CD14-positive monocyte (primary cell): ENCODE measurements at regions not wholly inside any gene's neighbourhood (a gene's known extent, or its start where the extent isn't known, plus 50 kb on each side); places are given as distances from the start of the nearest gene placed in this dataset.

Experiments used
- DNase-seq, 3 donors: peaks; one replicate each; pipeline ENCODE4 v3.0.0-alpha.2; 2011 to 2022
- H2AFZ ChIP-seq: 2 replicates; pipeline ENCODE4 v1.6.0; 2012; ENCODE audit warnings: mild to moderate bottlenecking, low read depth, low read length, inconsistent platforms; ENCODE audit not compliant: insufficient read depth, poor library complexity, severe bottlenecking
- H3K27ac ChIP-seq, 2 donors: 1 replicate in 1 of 2; 2 replicates in 1 of 2; pipeline ENCODE4 v1.5.1; 2012 to 2013; ENCODE audit warnings: low read length in 2 of 2, control low read depth in 1 of 2, inconsistent platforms in 1 of 2, low read depth in 1 of 2, mild to moderate bottlenecking in 1 of 2
- H3K27me3 ChIP-seq, 2 donors: one replicate each; pipeline versions ENCODE4 v1.6.0 to v1.6.1; 2011 to 2013; ENCODE audit warnings: low read length in 2 of 2; ENCODE audit not compliant: control insufficient read depth in 2 of 2, insufficient read depth in 2 of 2
- H3K36me3 ChIP-seq, 2 donors: replicated peaks in 1 of 2; 1 replicate in 1 of 2; 2 replicates in 1 of 2; pipeline versions ENCODE4 v1.5.1 to v1.6.1; 2012 to 2013; ENCODE audit warnings: low read length in 2 of 2, control low read depth in 1 of 2, inconsistent platforms in 1 of 2, mild to moderate bottlenecking in 1 of 2; ENCODE audit not compliant: insufficient read depth in 2 of 2, control insufficient read depth in 1 of 2
- H3K4me1 ChIP-seq, 2 donors: 1 replicate in 1 of 2; 2 replicates in 1 of 2; pipeline versions ENCODE4 v1.5.1 to v1.6.1; 2012 to 2013; ENCODE audit warnings: low read length in 2 of 2, control low read depth in 1 of 2, inconsistent platforms in 1 of 2, mild to moderate bottlenecking in 1 of 2, moderate library complexity in 1 of 2; ENCODE audit not compliant: insufficient read depth in 2 of 2, control insufficient read depth in 1 of 2
- H3K4me2 ChIP-seq: replicated peaks from 2 replicates; pipeline ENCODE3; 2012; ENCODE audit warnings: low read length, moderate library complexity, mild to moderate bottlenecking; ENCODE audit not compliant: poor library complexity, severe bottlenecking; ENCODE audit errors: extremely low read depth
- H3K4me3 ChIP-seq, 3 experiments: fragments of 200-600 bp in 1 of 3; sonication (generic) in 1 of 3; replicated peaks in 1 of 3; 1 replicate in 2 of 3; 2 replicates in 1 of 3; pipeline ENCODE4 v1.5.1; 2011 to 2013; ENCODE audit warnings: low read length in 3 of 3, mild to moderate bottlenecking in 3 of 3, control low read depth in 2 of 3, low read depth in 2 of 3, inconsistent platforms in 1 of 3, moderate library complexity in 1 of 3
- H3K79me2 ChIP-seq: 2 replicates; pipeline ENCODE4 v1.6.0; 2012; ENCODE audit warnings: mild to moderate bottlenecking, control low read depth, inconsistent platforms, low read length, moderate library complexity; ENCODE audit not compliant: insufficient read depth
- H3K9ac ChIP-seq: 2 replicates; pipeline ENCODE4 v1.6.0; 2017; ENCODE audit warnings: low read length, mild to moderate bottlenecking; ENCODE audit not compliant: insufficient read depth, poor library complexity, severe bottlenecking
- H3K9me3 ChIP-seq, 2 donors: replicated peaks in 1 of 2; 1 replicate in 1 of 2; 2 replicates in 1 of 2; pipeline versions ENCODE4 v1.5.1 to v1.6.1; 2012 to 2013; ENCODE audit warnings: low read length in 2 of 2, control low read depth in 1 of 2; ENCODE audit not compliant: control insufficient read depth in 1 of 2, insufficient read depth in 1 of 2
- H4K20me1 ChIP-seq: 2 replicates; pipeline ENCODE4 v1.6.0; 2012; ENCODE audit warnings: mild to moderate bottlenecking, low read length, control low read depth, moderate library complexity; ENCODE audit not compliant: insufficient read depth
- H3K27ac Mint-ChIP-seq, 7 donors: one replicate each; pipeline ENCODE4 v1.8.0; 2020; ENCODE audit warnings: mild to moderate bottlenecking in 7 of 7, mixed read lengths in 7 of 7, moderate library complexity in 6 of 7, inconsistent platforms in 2 of 7
- H3K27me3 Mint-ChIP-seq, 3 donors: one replicate each; pipeline ENCODE4 v1.8.0; 2021 to 2022; ENCODE audit warnings: low read depth in 3 of 3, mild to moderate bottlenecking in 3 of 3, mixed read lengths in 3 of 3, moderate library complexity in 3 of 3, inconsistent platforms in 1 of 3
- H3K36me3 Mint-ChIP-seq, 2 donors: one replicate each; pipeline ENCODE4 v1.8.0; 2020; ENCODE audit warnings: mixed read lengths in 2 of 2, inconsistent platforms in 1 of 2, mild to moderate bottlenecking in 1 of 2
- H3K4me1 Mint-ChIP-seq: one replicate; pipeline ENCODE4 v1.8.0; 2020; ENCODE audit warnings: mild to moderate bottlenecking, mixed read lengths
- H3K4me3 Mint-ChIP-seq, 2 donors: one replicate each; pipeline ENCODE4 v1.8.0; 2020; ENCODE audit warnings: mild to moderate bottlenecking in 2 of 2, mixed read lengths in 2 of 2, moderate library complexity in 1 of 2
- H3K9me3 Mint-ChIP-seq, 7 donors: one replicate each; pipeline ENCODE4 v1.8.0; 2020 to 2022; ENCODE audit warnings: mixed read lengths in 7 of 7, mild to moderate bottlenecking in 6 of 7, moderate library complexity in 6 of 7, inconsistent platforms in 2 of 7
- CTCF ChIP-seq: fragments of 200-600 bp; IDR thresholded peaks from one replicate; pipeline ENCODE4 v1.8.0; 2022; ENCODE audit warnings: antibody characterized with exemption, mild to moderate bottlenecking
- WGBS: methylation state at CpG from one replicate; pipeline ENCODE4 v1.1.5; 2013; ENCODE audit warnings: missing lambda C conversion rate; ENCODE audit not compliant: insufficient coverage; 5-methylcytosine and 5-hydroxymethylcytosine counted together
- intact Hi-C, 2 donors: fragments of 100-400 bp; cut with micrococcal nuclease; formaldehyde crosslinking; loops; one replicate each; pipeline versions ENCODE4 v1.15.0 to v1.15.1; 2023

DNA sequence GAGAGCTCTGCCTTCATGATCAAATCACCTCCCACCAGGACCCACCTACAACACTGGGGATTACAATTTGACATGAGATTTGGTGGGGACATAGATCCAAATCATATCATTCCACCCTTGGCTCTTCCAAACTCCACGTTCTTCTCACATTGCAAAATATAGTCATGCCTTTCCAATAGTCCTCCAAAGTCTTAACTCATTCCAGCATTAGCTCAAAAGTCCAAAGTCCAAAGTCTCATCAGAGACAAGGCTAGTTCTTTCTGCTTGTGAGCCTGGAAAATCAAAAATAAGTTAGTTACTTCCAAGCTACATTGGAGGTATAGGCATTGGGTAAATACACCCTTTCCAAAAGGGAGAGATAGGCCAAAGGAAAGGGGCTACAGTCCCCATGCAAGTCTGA is 186.9 kb upstream of the PAPPA start:
- Histone ChIP-seq H3K9ac (no peak overlapping the region), H2AFZ (no peak overlapping the region), H3K4me1 (no peaks in the 10 kb centered on the region), H3K4me2 (no peak overlapping the region), H3K27ac (no peak overlapping the region), H3K36me3 (no peaks in the 10 kb centered on the region), H3K79me2 (no peaks in the 10 kb centered on the region), H3K27me3 (no peaks in the 10 kb centered on the region), H3K9me3 (peaks cover 0 to 14% of the 10 kb centered on the region in 2 donors), H3K4me3 (no peak overlapping the region), H4K20me1 (no peaks in the 10 kb centered on the region)
- Mint-ChIP-seq H3K36me3 (no peaks in the 10 kb centered on the region), H3K27ac (peak overlapping the region in 1 of 7 donors; percentile 3), H3K9me3 (peaks cover 2 to 11% (median 10%) of the 10 kb centered on the region in 7 donors), H3K4me3 (no peak overlapping the region), H3K27me3 (no peaks in the 10 kb centered on the region), H3K4me1 (no peaks in the 10 kb centered on the region)
- 90% methylated on average over 1 of the region's 1 CpG for WGBS
- DNase-seq = no peak
- intact Hi-C loops = no loop called here
- TF ChIP-seq CTCF = no peak

DNA sequence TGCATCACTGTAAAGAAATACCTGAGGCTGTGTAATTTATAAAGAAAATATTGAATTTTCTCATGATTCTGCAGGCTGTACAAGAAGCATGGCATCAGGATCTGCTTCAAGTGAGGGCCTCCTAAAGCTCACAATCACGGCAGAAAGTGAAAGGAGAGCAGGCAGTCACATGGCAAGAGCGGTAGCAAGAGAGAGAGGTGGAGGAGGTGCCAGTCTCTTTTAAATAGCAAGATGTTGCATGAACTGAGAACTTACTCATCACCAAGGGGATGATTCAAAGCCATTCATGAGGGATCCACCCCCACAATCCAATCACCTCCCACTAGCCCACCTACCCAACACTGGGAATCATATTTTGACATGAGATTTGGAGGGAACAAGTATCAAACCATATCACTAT is 184.5 kb upstream of the PAPPA start:
- no peaks in the 10 kb centered on the region for H3K79me2 ChIP-seq
- no peak overlapping the region for H3K4me3 ChIP-seq
- Mint-ChIP-seq H3K27me3 (no peaks in the 10 kb centered on the region), H3K4me3 (no peak overlapping the region), H3K9me3 (peaks cover 0 to 3% (median 0%) of the 10 kb centered on the region in 7 donors), H3K36me3 (no peaks in the 10 kb centered on the region), H3K4me1 (no peaks in the 10 kb centered on the region), H3K27ac (no peak overlapping the region)
- H3K4me1 ChIP-seq = no peaks in the 10 kb centered on the region
- no peaks in the 10 kb centered on the region for H3K36me3 ChIP-seq
- H2AFZ ChIP-seq = no peak overlapping the region
- no peak overlapping the region for H3K9ac ChIP-seq
- H3K9me3 ChIP-seq = peaks cover 0 to 6% of the 10 kb centered on the region in 2 donors
- no peaks in the 10 kb centered on the region for H4K20me1 ChIP-seq
- no peak for DNase-seq
- H3K27me3 ChIP-seq = no peaks in the 10 kb centered on the region
- WGBS = 43% methylated on average over 1 of the region's 2 CpGs
- intact Hi-C loops = no loop called here
- no peak overlapping the region for H3K27ac ChIP-seq
- no peak overlapping the region for H3K4me2 ChIP-seq
- no peak for TF ChIP-seq CTCF
